PC-3 (cell line): ENCODE measurements at regions not wholly inside any gene's neighbourhood (a gene's known extent, or its start where the extent isn't known, plus 50 kb on each side); places are given as distances from the start of the nearest gene placed in this dataset.

Source experiments
- ATAC-seq: fragments of 200-7000 bp; cut with Tn5 transposase; 2 replicates; pipeline ENCODE4 v1.9.1; 2020; ENCODE audit warnings: mild to moderate bottlenecking, moderate library complexity
- BruUV-seq: library from RNA; stranded (reverse); fragments of 400-500 nt; replicated peaks from 2 replicates; lab custom pipeline; 2021; lab: Mats Ljungman, UMichigan
- CTCF ChIA-PET: fragments of 300-600 bp; sonication (Branson Sonifier 250); formaldehyde crosslinking; loops from one replicate; lab custom pipeline; 2022; ENCODE audit warnings: antibody characterized with exemption; lab: Charles Lee
- POLR2A ChIA-PET: fragments of 300-600 bp; sonication (Branson Sonifier 250); formaldehyde crosslinking; loops from one replicate; lab custom pipeline; 2022; ENCODE audit warnings: antibody characterized with exemption; ENCODE audit not compliant: unreplicated experiment; lab: Charles Lee
- DNase-seq: peaks from one replicate; pipeline ENCODE4 v3.0.0-alpha.2; 2015
- H2AFZ ChIP-seq: fragments of 300-600 bp; sonication (generic); 2 replicates; pipeline ENCODE4 v1.6.0; 2016; ENCODE audit warnings: antibody characterized with exemption, low read length
- H3F3A ChIP-seq: fragments of 300-600 bp; sonication (generic); one replicate; pipeline ENCODE4 v1.6.0; 2017; ENCODE audit warnings: antibody characterized with exemption, low read length, control low read depth, mild to moderate bottlenecking; ENCODE audit not compliant: unreplicated experiment
- H3K27ac ChIP-seq: fragments of 300-600 bp; sonication (generic); 2 replicates; pipeline ENCODE4 v1.5.1; 2016; ENCODE audit warnings: mild to moderate bottlenecking, low read length
- H3K27me3 ChIP-seq: fragments of 300-600 bp; sonication (generic); 2 replicates; pipeline ENCODE4 v1.6.1; 2016; ENCODE audit warnings: low read length, mixed read lengths
- H3K36me3 ChIP-seq: fragments of 300-600 bp; sonication (generic); 2 replicates; pipeline ENCODE4 v1.6.1; 2016; ENCODE audit warnings: low read depth, mixed run types, low read length, mixed read lengths
- H3K4me1 ChIP-seq: fragments of 300-600 bp; sonication (generic); 2 replicates; pipeline ENCODE4 v1.5.1; 2016; ENCODE audit warnings: low read length; ENCODE audit not compliant: insufficient read depth
- H3K4me2 ChIP-seq: fragments of 300-600 bp; sonication (generic); 2 replicates; pipeline ENCODE4 v1.6.0; 2016; ENCODE audit warnings: low read length
- H3K4me3 ChIP-seq: fragments of 300-600 bp; sonication (generic); 2 replicates; pipeline ENCODE4 v1.5.1; 2016; ENCODE audit warnings: mild to moderate bottlenecking, low read length, mixed read lengths
- H3K79me2 ChIP-seq: fragments of 300-600 bp; sonication (generic); 2 replicates; pipeline ENCODE4 v1.6.1; 2017; ENCODE audit warnings: low read length, mixed read lengths
- H3K9ac ChIP-seq: fragments of 300-600 bp; sonication (generic); 2 replicates; pipeline ENCODE4 v1.6.0; 2016; ENCODE audit warnings: mild to moderate bottlenecking, low read length
- H3K9me2 ChIP-seq: fragments of 300-600 bp; sonication (generic); replicated peaks from 2 replicates; pipeline ENCODE4 v1.6.1; 2016; ENCODE audit warnings: mixed run types, low read length, mixed read lengths
- H3K9me3 ChIP-seq: fragments of 300-600 bp; sonication (generic); 2 replicates; pipeline ENCODE4 v1.6.1; 2016; ENCODE audit warnings: low read length, mixed read lengths
- H4K20me1 ChIP-seq: fragments of 300-600 bp; sonication (generic); 2 replicates; pipeline ENCODE4 v1.6.1; 2016; ENCODE audit warnings: low read length, mixed read lengths
- CTCF ChIP-seq: fragments of 300-600 bp; sonication (generic); conservative IDR thresholded peaks from 2 replicates; pipeline ENCODE4 v1.5.1; 2017; ENCODE audit warnings: antibody characterized with exemption, low read depth, mild to moderate bottlenecking, low read length
- EZH2 ChIP-seq: fragments of 300-600 bp; sonication (generic); IDR thresholded peaks from one replicate; pipeline ENCODE4 v1.6.1; 2017; ENCODE audit warnings: antibody characterized with exemption, mild to moderate bottlenecking, low read length; ENCODE audit not compliant: unreplicated experiment
- EZH2phosphoT487 ChIP-seq: fragments of 300-600 bp; sonication (generic); IDR thresholded peaks from 2 replicates; pipeline ENCODE4 v1.6.1; 2018; ENCODE audit warnings: mild to moderate bottlenecking, antibody characterized with exemption, low read length, borderline replicate concordance
- intact Hi-C: fragments of 100-400 bp; cut with micrococcal nuclease; formaldehyde crosslinking; loops from 2 replicates; pipeline ENCODE4 v1.9.0; 2023

GRCh38 chr5:36403632-36404311 lies 102.1 kb upstream of the RANBP3L start:
- no peak for TF ChIP-seq EZH2phosphoT487
- TF ChIP-seq CTCF = no peak
- no peak for TF ChIP-seq EZH2
- CTCF ChIA-PET = no interaction called here
- Histone ChIP-seq H4K20me1 (no peaks in the 10 kb centered on the region), H2AFZ (no peak overlapping the region), H3K27ac (no peak overlapping the region), H3K79me2 (no peaks in the 10 kb centered on the region), H3K36me3 (no peaks in the 10 kb centered on the region), H3K27me3 (no peaks in the 10 kb centered on the region), H3K4me1 (no peaks in the 10 kb centered on the region), H3K9me3 (no peaks in the 10 kb centered on the region), H3K4me2 (no peak overlapping the region), H3K9me2 (no peaks in the 10 kb centered on the region), H3F3A (no peaks in the 10 kb centered on the region), H3K9ac (no peak overlapping the region), H3K4me3 (no peak overlapping the region)
- ATAC-seq (no peak), DNase-seq (no peak)
- BruUV-seq = no TSS peak
- POLR2A ChIA-PET = no interaction called here
- intact Hi-C loops = no loop called here

- BruUV-seq = no TSS peak
- CTCF ChIA-PET = no interaction called here
- no peaks in the 10 kb centered on the region for H4K20me1 ChIP-seq
Measured at GRCh38 chr5:36406023-36406422, 104.3 kb upstream of the RANBP3L start.

More at GRCh38 chr5:36406023-36406422, 104.3 kb upstream of the RANBP3L start:
- no peaks in the 10 kb centered on the region for H3K27me3 ChIP-seq
- H3K4me3 ChIP-seq = no peak overlapping the region
- H3K4me1 ChIP-seq = no peaks in the 10 kb centered on the region
- POLR2A ChIA-PET = no interaction called here
- no peak overlapping the region for H3K27ac ChIP-seq
- H3F3A ChIP-seq = no peaks in the 10 kb centered on the region
- intact Hi-C loops = no loop called here
- no peaks in the 10 kb centered on the region for H3K79me2 ChIP-seq
- H3K9me2 ChIP-seq = no peaks in the 10 kb centered on the region
- no peak overlapping the region for H2AFZ ChIP-seq
- H3K9me3 ChIP-seq = no peaks in the 10 kb centered on the region
- H3K4me2 ChIP-seq = no peak overlapping the region
- no peak overlapping the region for H3K9ac ChIP-seq
- TF ChIP-seq EZH2 = no peak
- TF ChIP-seq CTCF = no peak
- no peak for TF ChIP-seq EZH2phosphoT487
- DNase-seq = no peak
- ATAC-seq = no peak
- H3K36me3 ChIP-seq = no peaks in the 10 kb centered on the region
